SK-N-MC (cell line): ENCODE measurements at regions not wholly inside any gene's neighbourhood (a gene's known extent, or its start where the extent isn't known, plus 50 kb on each side); places are given as distances from the start of the nearest gene placed in this dataset.

Experiments
- DNase-seq: peaks from one replicate; pipeline ENCODE4 v3.0.0-alpha.2; 2011; ENCODE audit warnings: low read depth, low spot score
- H3K27ac ChIP-seq: fragments of 200-600 bp; sonication (generic); 2 replicates; pipeline ENCODE4 v1.5.1; 2016; ENCODE audit warnings: mixed run types
- H3K36me3 ChIP-seq: fragments of 200-600 bp; sonication (generic); 2 replicates; pipeline ENCODE4 v1.6.1; 2017; ENCODE audit warnings: antibody characterized with exemption, low read length, mixed read lengths; ENCODE audit not compliant: insufficient read depth
- H3K4me3 ChIP-seq: fragments of 200-600 bp; sonication (generic); 2 replicates; pipeline ENCODE4 v1.5.1; 2016
- H3K9ac ChIP-seq: fragments of 200-600 bp; sonication (generic); 2 replicates; pipeline ENCODE4 v1.8.0; 2017; ENCODE audit warnings: mixed run types, mixed read lengths; ENCODE audit not compliant: insufficient read length
- H3K9me3 ChIP-seq: fragments of 200-600 bp; sonication (generic); 2 replicates; pipeline ENCODE4 v1.6.1; 2017; ENCODE audit warnings: low read depth, mild to moderate bottlenecking, antibody characterized with exemption, low read length, moderate library complexity, mixed read lengths
- EZH2 ChIP-seq: fragments of 200-600 bp; sonication (generic); IDR thresholded peaks from one replicate; pipeline ENCODE4 v1.6.1; 2017; ENCODE audit warnings: antibody characterized with exemption
- FOXP2 ChIP-seq: optimal IDR thresholded peaks from 2 replicates; pipeline ENCODE3; 2011; ENCODE audit warnings: mild to moderate bottlenecking, moderate library complexity; ENCODE audit not compliant: insufficient read depth; ENCODE audit errors: extremely low read length, control extremely low read depth
- POLR2AphosphoS5 ChIP-seq: IDR thresholded peaks from 2 replicates; pipeline ENCODE4 v1.6.1; 2012; ENCODE audit warnings: mild to moderate bottlenecking, low read depth, low read length, borderline replicate concordance

DNA sequence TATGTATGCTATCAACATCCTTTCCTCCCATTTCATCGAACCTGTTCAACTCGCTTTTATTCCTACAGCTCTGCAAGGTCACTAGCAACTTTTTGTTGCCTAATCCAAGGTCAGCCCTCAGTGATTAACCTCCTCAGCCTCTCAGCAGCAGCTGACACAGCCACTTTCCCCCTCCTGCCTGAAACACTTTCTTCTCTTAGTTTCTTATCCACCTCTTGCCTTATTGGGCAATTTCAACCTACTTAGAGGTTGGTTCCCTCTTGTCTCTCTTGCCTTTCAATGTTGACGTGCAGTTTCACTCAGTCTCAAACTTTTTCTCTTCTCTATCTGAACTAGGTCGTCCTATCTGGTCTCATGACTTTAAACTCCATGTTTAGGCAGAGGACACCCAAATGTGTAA, 156.3 kb downstream of the C1orf94 start:
- Histone ChIP-seq H3K9me3 (no peaks in the 10 kb centered on the region), H3K36me3 (no peaks in the 10 kb centered on the region), H3K4me3 (no peak overlapping the region), H3K27ac (no peak overlapping the region), H3K9ac (no peak overlapping the region)
- DNase-seq = no peak
- TF ChIP-seq FOXP2 (no peak), POLR2AphosphoS5 (no peak), EZH2 (no peak)

DNA sequence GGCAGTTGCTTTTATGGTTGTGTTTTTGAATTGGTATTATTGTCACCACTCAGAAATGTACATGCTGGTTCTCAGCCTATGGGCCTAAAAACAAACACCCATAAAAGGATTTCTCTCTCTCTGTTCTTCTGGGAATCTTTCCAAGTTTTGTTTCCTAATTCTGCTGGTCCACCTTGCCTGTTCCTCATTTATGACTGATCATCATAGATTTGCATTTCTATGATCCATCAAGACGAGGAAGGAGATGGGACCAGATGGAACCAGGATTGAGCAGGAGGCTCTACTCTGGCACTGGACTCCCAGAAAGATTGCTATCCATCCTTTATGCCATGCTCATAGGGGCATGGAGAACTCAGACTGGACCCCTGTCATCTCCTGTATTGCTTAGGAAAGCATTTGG, 162.2 kb downstream of the C1orf94 start:
- Histone ChIP-seq H3K36me3 (no peaks in the 10 kb centered on the region), H3K9ac (no peak overlapping the region), H3K27ac (no peak overlapping the region), H3K9me3 (no peaks in the 10 kb centered on the region), H3K4me3 (no peak overlapping the region)
- no peak for TF ChIP-seq FOXP2
- TF ChIP-seq EZH2 = no peak
- TF ChIP-seq POLR2AphosphoS5 = no peak
- DNase-seq = no peak

GRCh38 chr1:34341896-34342295, 165.2 kb downstream of the C1orf94 start:
- no peak overlapping the region for H3K9ac ChIP-seq
- no peaks in the 10 kb centered on the region for H3K36me3 ChIP-seq
- H3K9me3 ChIP-seq = no peaks in the 10 kb centered on the region
- H3K4me3 ChIP-seq = no peak overlapping the region
- TF ChIP-seq EZH2 (no peak), FOXP2 (no peak), POLR2AphosphoS5 (no peak)
- H3K27ac ChIP-seq = no peak overlapping the region
- no peak for DNase-seq

DNA sequence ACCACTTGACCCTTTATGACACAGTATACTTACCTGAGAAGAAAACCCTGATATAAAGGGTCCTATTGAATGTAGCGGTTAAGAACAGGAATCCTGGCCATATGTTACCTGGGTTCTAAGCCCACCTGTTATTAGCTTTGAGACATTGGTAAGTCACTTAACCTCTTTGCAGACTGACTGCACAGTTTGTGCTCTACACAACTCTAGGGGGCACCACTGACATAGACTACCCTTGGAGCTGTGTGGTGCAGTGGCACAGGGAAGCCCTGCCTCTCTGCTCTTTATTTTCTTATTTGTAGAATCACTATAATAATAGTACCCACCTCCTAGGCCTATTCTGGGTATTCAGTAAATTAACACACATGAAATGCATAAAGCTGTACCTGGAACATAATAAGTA, 165.6 kb downstream of the C1orf94 start:
- H3K9ac ChIP-seq = no peak overlapping the region
- DNase-seq = no peak
- no peak for TF ChIP-seq POLR2AphosphoS5
- H3K36me3 ChIP-seq = no peaks in the 10 kb centered on the region
- H3K4me3 ChIP-seq = no peak overlapping the region
- H3K9me3 ChIP-seq = no peaks in the 10 kb centered on the region
- H3K27ac ChIP-seq = no peak overlapping the region

- no peak overlapping the region for H3K27ac ChIP-seq
- H3K36me3 ChIP-seq = no peaks in the 10 kb centered on the region
- TF ChIP-seq FOXP2 = no peak
- H3K9me3 ChIP-seq = no peaks in the 10 kb centered on the region
- no peak for DNase-seq
- no peak overlapping the region for H3K4me3 ChIP-seq
- no peak overlapping the region for H3K9ac ChIP-seq
These were observed 169.4 kb downstream of the C1orf94 start for GRCh38 chr1:34346128-34346527.

DNA sequence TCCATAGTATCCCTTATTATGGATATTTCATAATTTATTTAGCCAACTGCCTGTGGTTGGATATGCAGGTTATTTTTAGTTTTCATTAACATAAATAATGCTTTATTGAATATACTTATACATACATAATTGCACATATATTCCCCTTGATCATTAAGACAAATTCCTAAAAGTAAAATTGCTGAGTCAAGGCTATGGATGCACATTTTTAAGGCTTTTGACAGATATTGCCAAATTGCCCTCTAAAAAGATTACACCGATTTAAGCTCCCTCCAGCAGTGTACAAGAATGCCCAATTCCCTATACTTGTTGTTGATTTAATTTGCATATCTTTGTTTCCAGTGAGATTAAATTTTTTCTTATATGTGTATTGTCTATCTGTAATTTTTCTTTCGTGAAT, 176.7 kb downstream of the C1orf94 start:
- DNase-seq = no peak
- Histone ChIP-seq H3K36me3 (no peaks in the 10 kb centered on the region), H3K9ac (no peak overlapping the region), H3K4me3 (no peak overlapping the region), H3K9me3 (no peaks in the 10 kb centered on the region), H3K27ac (no peak overlapping the region)
- TF ChIP-seq POLR2AphosphoS5 (no peak), EZH2 (no peak), FOXP2 (no peak)

- H3K9me3 ChIP-seq = no peaks in the 10 kb centered on the region
- H3K36me3 ChIP-seq = no peaks in the 10 kb centered on the region
- no peak overlapping the region for H3K27ac ChIP-seq
- no peak overlapping the region for H3K9ac ChIP-seq
- no peak for DNase-seq
- TF ChIP-seq EZH2 (no peak), POLR2AphosphoS5 (no peak), FOXP2 (no peak)
- no peak overlapping the region for H3K4me3 ChIP-seq
These were observed 177.7 kb downstream of the C1orf94 start for GRCh38 chr1:34354367-34354766.

DNA sequence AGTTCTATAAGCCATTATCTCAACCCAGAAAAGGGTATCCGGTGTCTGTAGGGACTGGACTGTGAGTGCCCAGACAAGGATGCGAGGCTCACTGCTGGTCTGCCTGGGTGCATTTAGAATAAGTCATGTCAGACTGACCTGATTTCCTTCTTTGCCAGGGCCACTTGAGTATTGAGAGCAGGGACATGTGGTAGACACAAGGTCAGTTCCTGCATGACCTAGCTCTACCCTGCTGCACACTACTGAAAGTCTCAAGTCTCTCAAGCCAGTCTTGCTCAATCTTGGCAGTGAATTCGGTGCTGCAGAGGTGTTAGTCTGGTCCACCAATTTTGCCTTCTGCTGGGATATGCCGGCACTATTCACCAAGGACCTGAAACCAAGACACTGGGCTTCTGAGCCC, 180.1 kb downstream of the C1orf94 start:
- no peak for DNase-seq
- H3K9ac ChIP-seq = no peak overlapping the region
- H3K4me3 ChIP-seq = no peak overlapping the region
- H3K36me3 ChIP-seq = no peaks in the 10 kb centered on the region
- no peak overlapping the region for H3K27ac ChIP-seq
- no peaks in the 10 kb centered on the region for H3K9me3 ChIP-seq
- TF ChIP-seq POLR2AphosphoS5 (no peak), EZH2 (no peak), FOXP2 (no peak)

DNA sequence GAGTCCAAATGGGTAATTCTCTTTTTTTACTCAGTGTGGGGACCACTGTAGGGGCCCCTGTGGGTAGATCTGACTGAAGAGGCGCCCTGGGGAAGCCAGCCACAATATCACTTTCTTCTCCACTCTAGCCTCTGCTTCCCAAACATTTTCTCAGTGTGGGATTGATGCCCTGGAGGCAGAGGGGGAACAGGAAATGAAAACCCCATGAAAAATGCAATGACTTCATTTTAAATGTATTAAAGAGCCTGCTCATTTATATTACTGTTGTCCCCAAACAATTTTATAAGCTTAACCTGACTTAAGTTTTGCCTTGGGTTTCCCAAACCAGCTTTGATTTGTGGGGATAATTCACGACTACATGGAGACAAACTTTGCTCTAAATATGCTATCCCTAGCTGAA, 181.9 kb downstream of the C1orf94 start:
- Histone ChIP-seq H3K36me3 (no peaks in the 10 kb centered on the region), H3K4me3 (peak overlapping the region; percentile 39; the same call in 1 of the 2 replicates), H3K9ac (no peak overlapping the region), H3K27ac (no peak overlapping the region), H3K9me3 (no peaks in the 10 kb centered on the region)
- no peak for TF ChIP-seq EZH2
- TF ChIP-seq FOXP2 = no peak
- TF ChIP-seq POLR2AphosphoS5 = no peak
- peak; percentile 87 for DNase-seq
